HCT116 (cell line): ENCODE measurements at regions not wholly inside any gene's neighbourhood (a gene's known extent, or its start where the extent isn't known, plus 50 kb on each side); places are given as distances from the start of the nearest gene placed in this dataset.

Experiments
- ATAC-seq: fragments of 200-7000 bp; cut with Tn5 transposase; 2 replicates; pipeline ENCODE4 v1.9.1; 2020; ENCODE audit warnings: mild to moderate bottlenecking, moderate library complexity
- BruUV-seq: library from RNA; stranded (reverse); fragments of 400-500 nt; replicated peaks from 2 replicates; lab custom pipeline; 2021; lab: Mats Ljungman, UMichigan
- CTCF ChIA-PET: fragments of 300-600 bp; sonication (Branson Sonifier 250); formaldehyde crosslinking; loops from one replicate; lab custom pipeline; 2021; ENCODE audit warnings: antibody characterized with exemption; lab: Charles Lee
- POLR2A ChIA-PET: fragments of 300-600, 350-600 bp; sonication (Branson Sonifier 250); formaldehyde crosslinking; loops from one replicate; lab custom pipeline; 2021; ENCODE audit warnings: antibody characterized with exemption; lab: Charles Lee
- RAD21 ChIA-PET, 2 experiments: fragments of 300-600 bp; sonication (Branson Sonifier 250); formaldehyde crosslinking; loops; one replicate each; lab custom pipeline; 2023; ENCODE audit warnings: low total read pairs in 2 of 2; ENCODE audit not compliant: uncharacterized antibody in 2 of 2, unreplicated experiment in 2 of 2, low non-redundant PET in 1 of 2; lab: Charles Lee
- DNase-seq: peaks from one replicate; pipeline ENCODE4 v3.0.0-alpha.2; 2010; ENCODE audit warnings: low read depth, low spot score
- H2AFZ ChIP-seq: fragments of 200-600 bp; shearing (Covaris generic), sonication (generic); 2 replicates; pipeline ENCODE4 v1.6.1; 2017; ENCODE audit warnings: low read depth, mixed run types, mixed read lengths, antibody characterized with exemption, low read length; ENCODE audit not compliant: poor library complexity, severe bottlenecking
- H3K27ac ChIP-seq: 2 replicates; pipeline ENCODE4 v1.5.1; 2012; ENCODE audit warnings: low read depth, low read length
- H3K27me3 ChIP-seq: fragments of 200-600 bp; sonication (generic); 2 replicates; pipeline ENCODE4 v1.6.1; 2016; ENCODE audit warnings: mixed run types, low read length, mixed read lengths; ENCODE audit not compliant: insufficient read depth
- H3K36me3 ChIP-seq, 2 experiments: fragments of 200-500 bp in 1 of 2; fragments of 200-600 bp in 1 of 2; sonication (Bioruptor generic) in 1 of 2; sonication (generic) in 1 of 2; 2 replicates each; pipeline versions ENCODE4 v1.5.1 to v1.6.1; 2014 to 2016; ENCODE audit warnings: low read length in 2 of 2, inconsistent platforms in 1 of 2, mixed read lengths in 1 of 2, mixed run types in 1 of 2; ENCODE audit not compliant: insufficient read depth in 2 of 2, control insufficient read depth in 1 of 2
- H3K4me1 ChIP-seq, 2 experiments: fragments of 200-600 bp in 1 of 2; sonication (generic) in 1 of 2; 2 replicates each; pipeline versions ENCODE4 v1.5.1 to v1.6.1; 2012 to 2017; ENCODE audit warnings: low read length in 2 of 2, inconsistent platforms in 1 of 2, mild to moderate bottlenecking in 1 of 2, mixed read lengths in 1 of 2, mixed run types in 1 of 2, moderate library complexity in 1 of 2; ENCODE audit not compliant: insufficient read depth in 2 of 2, control insufficient read depth in 1 of 2
- H3K4me2 ChIP-seq: fragments of 200-600 bp; sonication (generic); 2 replicates; pipeline ENCODE4 v1.6.1; 2017; ENCODE audit warnings: mixed run types, low read length, mixed read lengths
- H3K4me3 ChIP-seq, 2 experiments: fragments of 200-600 bp in 1 of 2; sonication (generic) in 1 of 2; replicated peaks in 1 of 2; 2 replicates each; pipeline ENCODE4 v1.5.1; 2011 to 2016; ENCODE audit warnings: low read length in 2 of 2, control low read depth in 1 of 2, low read depth in 1 of 2, mild to moderate bottlenecking in 1 of 2, mixed read lengths in 1 of 2, mixed run types in 1 of 2
- H3K79me2 ChIP-seq: fragments of 200-600 bp; sonication (generic); 2 replicates; pipeline ENCODE4 v1.6.1; 2017; ENCODE audit warnings: mild to moderate bottlenecking, mixed run types, low read length, moderate library complexity, mixed read lengths; ENCODE audit not compliant: insufficient read depth
- H3K9ac ChIP-seq: fragments of 200-600 bp; sonication (generic); 2 replicates; pipeline ENCODE4 v1.6.1; 2016; ENCODE audit warnings: low read length, mixed read lengths
- H3K9me2 ChIP-seq: fragments of 200-600 bp; sonication (generic), shearing (Covaris generic); 2 replicates; pipeline ENCODE4 v1.6.1; 2017; ENCODE audit warnings: mixed run types, mild to moderate bottlenecking, moderate library complexity; ENCODE audit not compliant: insufficient read depth
- H3K9me3 ChIP-seq, 2 experiments: fragments of 200-500 bp in 1 of 2; fragments of 200-600 bp in 1 of 2; sonication (Bioruptor generic) in 1 of 2; sonication (generic) in 1 of 2; 2 replicates each; pipeline ENCODE4 v1.6.1; 2014 to 2017; ENCODE audit warnings: low read length in 2 of 2, mixed read lengths in 2 of 2, inconsistent platforms in 1 of 2, low read depth in 1 of 2, mild to moderate bottlenecking in 1 of 2, mixed run types in 1 of 2, moderate library complexity in 1 of 2; ENCODE audit not compliant: control insufficient read depth in 1 of 2, insufficient read depth in 1 of 2
- H4K20me1 ChIP-seq: fragments of 200-600 bp; sonication (generic), shearing (Covaris generic); 2 replicates; pipeline ENCODE4 v1.6.1; 2017; ENCODE audit warnings: mixed run types, mild to moderate bottlenecking, moderate library complexity; ENCODE audit not compliant: insufficient read depth
- CEBPB ChIP-seq: IDR thresholded peaks from 2 replicates; pipeline ENCODE4 v1.6.1; 2012; ENCODE audit warnings: low read depth
- CTCF ChIP-seq, 3 experiments: fragments of 200-600 bp in 1 of 3; sonication (generic) in 1 of 3; IDR thresholded peaks in 2 of 3; conservative IDR thresholded peaks in 1 of 3; 2 replicates each; pipeline ENCODE4 v1.5.1; 2012 to 2017; ENCODE audit warnings: low read depth in 2 of 3, low read length in 2 of 3, antibody characterized with exemption in 1 of 3, borderline replicate concordance in 1 of 3, control low read depth in 1 of 3, mild to moderate bottlenecking in 1 of 3, mixed read lengths in 1 of 3, mixed run types in 1 of 3, moderate library complexity in 1 of 3; ENCODE audit not compliant: insufficient read depth in 1 of 3
- EGR1 ChIP-seq: IDR thresholded peaks from 2 replicates; pipeline ENCODE4 v1.6.1; 2012; ENCODE audit warnings: low read depth
- ELF1 ChIP-seq: IDR thresholded peaks from 2 replicates; pipeline ENCODE4 v1.6.1; 2012; ENCODE audit warnings: low read depth, borderline replicate concordance
- JUND ChIP-seq: IDR thresholded peaks from 2 replicates; pipeline ENCODE4 v1.6.1; 2012
- RAD21 ChIP-seq: IDR thresholded peaks from 2 replicates; pipeline ENCODE4 v1.6.1; 2012; ENCODE audit warnings: low read depth, mild to moderate bottlenecking
- SP1 ChIP-seq: IDR thresholded peaks from 2 replicates; pipeline ENCODE4 v1.6.1; 2012; ENCODE audit warnings: low read depth
- TCF7L2 ChIP-seq: IDR thresholded peaks from 2 replicates; pipeline ENCODE4 v1.7.0; 2011; ENCODE audit warnings: borderline replicate concordance, inconsistent platforms; ENCODE audit not compliant: insufficient read depth, insufficient read length; ENCODE audit errors: extremely low read depth
- YY1 ChIP-seq: IDR thresholded peaks from 2 replicates; pipeline ENCODE4 v1.6.1; 2011; ENCODE audit warnings: low read length, low read depth, moderate library complexity, mild to moderate bottlenecking; ENCODE audit not compliant: insufficient replicate concordance; ENCODE audit errors: extremely low read depth
- intact Hi-C: fragments of 100-400 bp; cut with micrococcal nuclease; formaldehyde crosslinking; loops from 2 replicates; pipeline ENCODE4 v1.10.0; 2022
- TF ChIP-seq, protein P1 (sequence below): IDR thresholded peaks from 2 replicates; pipeline ENCODE4 v1.6.1; 2012; ENCODE audit warnings: low read depth

DNA sequence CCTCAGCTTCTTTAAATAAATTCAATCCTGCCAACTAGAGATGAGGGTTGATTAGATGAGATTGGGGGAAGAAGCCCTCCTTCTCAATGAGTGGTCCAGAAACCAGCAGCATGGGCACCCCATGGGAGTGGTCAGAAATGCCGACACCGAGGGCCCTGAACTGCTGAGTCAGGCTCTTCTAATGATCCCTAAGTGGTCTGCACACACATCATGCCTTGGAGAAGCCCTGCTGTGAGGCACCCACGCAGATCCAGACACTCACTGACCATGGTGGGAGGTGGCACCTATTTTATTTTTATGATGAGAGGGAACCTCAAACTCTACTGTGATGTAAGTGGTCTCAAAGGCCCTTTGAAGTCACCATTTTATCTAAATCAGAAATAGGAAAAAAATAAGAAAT, 72.3 kb upstream of the BOD1 start:
- Histone ChIP-seq H3K79me2 (no peaks in the 10 kb centered on the region), H3K27me3 (no peaks in the 10 kb centered on the region), H3K9ac (no peak overlapping the region), H3K4me1 (no peaks in the 10 kb centered on the region), H3K36me3 (no peaks in the 10 kb centered on the region), H4K20me1 (no peaks in the 10 kb centered on the region), H2AFZ (no peak overlapping the region), H3K4me2 (no peak overlapping the region), H3K9me3 (no peaks in the 10 kb centered on the region), H3K9me2 (no peaks in the 10 kb centered on the region), H3K4me3 (no peak overlapping the region), H3K27ac (no peak overlapping the region)
- BruUV-seq: no TSS peak
- POLR2A ChIA-PET: no interaction called here
- no peak for TF ChIP-seq ELF1
- TF ChIP-seq CTCF (IDR thresholded peaks at IDR 0.05 in 2 of 3, conservative IDR thresholded peaks at IDR 0.05 in 1 of 3; ENCODE audit: borderline replicate concordance in 1 of 3, insufficient read depth in 1 of 3, low read depth in 2 of 3, low read length in 2 of 3): no peak
- no peak for TF ChIP-seq YY1
- no peak for TF ChIP-seq EGR1
- TF ChIP-seq SP1: no peak
- TF ChIP-seq, protein P1, sequence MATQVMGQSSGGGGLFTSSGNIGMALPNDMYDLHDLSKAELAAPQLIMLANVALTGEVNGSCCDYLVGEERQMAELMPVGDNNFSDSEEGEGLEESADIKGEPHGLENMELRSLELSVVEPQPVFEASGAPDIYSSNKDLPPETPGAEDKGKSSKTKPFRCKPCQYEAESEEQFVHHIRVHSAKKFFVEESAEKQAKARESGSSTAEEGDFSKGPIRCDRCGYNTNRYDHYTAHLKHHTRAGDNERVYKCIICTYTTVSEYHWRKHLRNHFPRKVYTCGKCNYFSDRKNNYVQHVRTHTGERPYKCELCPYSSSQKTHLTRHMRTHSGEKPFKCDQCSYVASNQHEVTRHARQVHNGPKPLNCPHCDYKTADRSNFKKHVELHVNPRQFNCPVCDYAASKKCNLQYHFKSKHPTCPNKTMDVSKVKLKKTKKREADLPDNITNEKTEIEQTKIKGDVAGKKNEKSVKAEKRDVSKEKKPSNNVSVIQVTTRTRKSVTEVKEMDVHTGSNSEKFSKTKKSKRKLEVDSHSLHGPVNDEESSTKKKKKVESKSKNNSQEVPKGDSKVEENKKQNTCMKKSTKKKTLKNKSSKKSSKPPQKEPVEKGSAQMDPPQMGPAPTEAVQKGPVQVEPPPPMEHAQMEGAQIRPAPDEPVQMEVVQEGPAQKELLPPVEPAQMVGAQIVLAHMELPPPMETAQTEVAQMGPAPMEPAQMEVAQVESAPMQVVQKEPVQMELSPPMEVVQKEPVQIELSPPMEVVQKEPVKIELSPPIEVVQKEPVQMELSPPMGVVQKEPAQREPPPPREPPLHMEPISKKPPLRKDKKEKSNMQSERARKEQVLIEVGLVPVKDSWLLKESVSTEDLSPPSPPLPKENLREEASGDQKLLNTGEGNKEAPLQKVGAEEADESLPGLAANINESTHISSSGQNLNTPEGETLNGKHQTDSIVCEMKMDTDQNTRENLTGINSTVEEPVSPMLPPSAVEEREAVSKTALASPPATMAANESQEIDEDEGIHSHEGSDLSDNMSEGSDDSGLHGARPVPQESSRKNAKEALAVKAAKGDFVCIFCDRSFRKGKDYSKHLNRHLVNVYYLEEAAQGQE: no peak
- no peak for TF ChIP-seq TCF7L2
- TF ChIP-seq CEBPB: no peak
- TF ChIP-seq JUND: no peak
- TF ChIP-seq RAD21: no peak
- no peak for ATAC-seq
- CTCF ChIA-PET: no interaction called here
- RAD21 ChIA-PET: no interaction called here
- intact Hi-C loops: no loop called here
- DNase-seq: no peak
